ENCODE measurements at regions not wholly inside any gene's neighbourhood (a gene's known extent, or its start where the extent isn't known, plus 50 kb on each side); places are given as distances from the start of the nearest gene placed in this dataset.

GRCh38 chr4:188578657-188579056 lies 439.4 kb downstream of the TRIML1 start:
- Histone ChIP-seq H3K9ac (ENCODE audit: low read length in 3 of 3) (no peak overlapping the region), H3K9me3 (ENCODE audit: control insufficient read depth in 2 of 3, insufficient read depth in 1 of 3, low read length in 3 of 3) (no peaks in the 10 kb centered on the region), H3K36me3 (ENCODE audit: control insufficient read depth in 2 of 3, insufficient read depth in 3 of 3, low read length in 3 of 3) (no peaks in the 10 kb centered on the region), H3K4me1 (ENCODE audit: control insufficient read depth in 2 of 3, insufficient read depth in 2 of 3, low read depth in 1 of 3, low read length in 3 of 3) (no peaks in the 10 kb centered on the region), H3K27me3 (ENCODE audit: control insufficient read depth, insufficient read depth, low read length) (no peaks in the 10 kb centered on the region), H3K4me3 (ENCODE audit: low read length in 3 of 3) (no peak overlapping the region), H3K27ac (ENCODE audit: low read depth in 2 of 2, low read length in 2 of 2) (no peak overlapping the region)
- intact Hi-C loops (cut with DNase I): no loop called here
- TF ChIP-seq CTCF (IDR thresholded peaks at IDR 0.05; ENCODE audit: borderline replicate concordance, extremely low read depth, insufficient read depth): no peak
- DNase-seq (no peak), FAIRE-seq (peak; percentile 21)

GRCh38 chr4:188596021-188596420 lies 456.8 kb downstream of the TRIML1 start:
- Histone ChIP-seq H3K27ac (ENCODE audit: low read depth in 2 of 2, low read length in 2 of 2) (no peak overlapping the region), H3K9ac (ENCODE audit: low read length in 3 of 3) (no peak overlapping the region), H3K9me3 (ENCODE audit: control insufficient read depth in 2 of 3, insufficient read depth in 1 of 3, low read length in 3 of 3) (no peaks in the 10 kb centered on the region), H3K4me1 (ENCODE audit: control insufficient read depth in 2 of 3, insufficient read depth in 2 of 3, low read depth in 1 of 3, low read length in 3 of 3) (no peaks in the 10 kb centered on the region), H3K36me3 (ENCODE audit: control insufficient read depth in 2 of 3, insufficient read depth in 3 of 3, low read length in 3 of 3) (no peaks in the 10 kb centered on the region), H3K4me3 (ENCODE audit: low read length in 3 of 3) (no peak overlapping the region), H3K27me3 (ENCODE audit: control insufficient read depth, insufficient read depth, low read length) (no peaks in the 10 kb centered on the region)
- DNase-seq (no peak), FAIRE-seq (no peak)
- intact Hi-C loops (cut with DNase I): no loop called here
- TF ChIP-seq CTCF (IDR thresholded peaks at IDR 0.05; ENCODE audit: borderline replicate concordance, extremely low read depth, insufficient read depth): no peak

GRCh38 chr4:188603646-188604045 lies 464.4 kb downstream of the TRIML1 start:
- TF ChIP-seq CTCF (IDR thresholded peaks at IDR 0.05; ENCODE audit: borderline replicate concordance, extremely low read depth, insufficient read depth): no peak
- H3K4me1 ChIP-seq (ENCODE audit: control insufficient read depth in 2 of 3, insufficient read depth in 2 of 3, low read depth in 1 of 3, low read length in 3 of 3): no peaks in the 10 kb centered on the region
- DNase-seq: no peak
- H3K27me3 ChIP-seq (ENCODE audit: control insufficient read depth, insufficient read depth, low read length): no peaks in the 10 kb centered on the region
- H3K9me3 ChIP-seq (ENCODE audit: control insufficient read depth in 2 of 3, insufficient read depth in 1 of 3, low read length in 3 of 3): no peaks in the 10 kb centered on the region
- H3K4me3 ChIP-seq (ENCODE audit: low read length in 3 of 3): no peak overlapping the region
- FAIRE-seq: no peak
- H3K9ac ChIP-seq (ENCODE audit: low read length in 3 of 3): no peak overlapping the region
- H3K36me3 ChIP-seq (ENCODE audit: control insufficient read depth in 2 of 3, insufficient read depth in 3 of 3, low read length in 3 of 3): no peaks in the 10 kb centered on the region
- no peak overlapping the region for H3K27ac ChIP-seq (ENCODE audit: low read depth in 2 of 2, low read length in 2 of 2)
- intact Hi-C loops (cut with DNase I): no loop called here

- no peak for FAIRE-seq
- Histone ChIP-seq H3K4me3 (ENCODE audit: low read length in 3 of 3) (no peak overlapping the region), H3K9me3 (ENCODE audit: control insufficient read depth in 2 of 3, insufficient read depth in 1 of 3, low read length in 3 of 3) (no peaks in the 10 kb centered on the region), H3K27ac (ENCODE audit: low read depth in 2 of 2, low read length in 2 of 2) (no peak overlapping the region), H3K4me1 (ENCODE audit: control insufficient read depth in 2 of 3, insufficient read depth in 2 of 3, low read depth in 1 of 3, low read length in 3 of 3) (no peaks in the 10 kb centered on the region), H3K9ac (ENCODE audit: low read length in 3 of 3) (no peak overlapping the region), H3K36me3 (ENCODE audit: control insufficient read depth in 2 of 3, insufficient read depth in 3 of 3, low read length in 3 of 3) (no peaks in the 10 kb centered on the region), H3K27me3 (ENCODE audit: control insufficient read depth, insufficient read depth, low read length) (no peaks in the 10 kb centered on the region)
- no peak for DNase-seq
- no peak for TF ChIP-seq CTCF (IDR thresholded peaks at IDR 0.05; ENCODE audit: borderline replicate concordance, extremely low read depth, insufficient read depth)
- intact Hi-C loops (cut with DNase I): no loop called here
These were observed 467.4 kb downstream of the TRIML1 start for GRCh38 chr4:188606635-188607034.
